Common myeloid progenitor, CD34-positive (primary cell): ENCODE measurements at regions not wholly inside any gene's neighbourhood (a gene's known extent, or its start where the extent isn't known, plus 50 kb on each side); places are given as distances from the start of the nearest gene placed in this dataset.

Source experiments
- CTCF ChIA-PET: fragments of 350-600 bp; sonication (Branson Sonifier 250); formaldehyde crosslinking; loops from one replicate; lab custom pipeline; 2021; ENCODE audit warnings: antibody characterized with exemption; lab: Charles Lee
- POLR2A ChIA-PET: fragments of 350-600 bp; sonication (Branson Sonifier 250); formaldehyde crosslinking; loops from one replicate; lab custom pipeline; 2021; ENCODE audit warnings: antibody characterized with exemption; lab: Charles Lee
- DNase-seq, 3 donors: peaks; one replicate each; pipeline versions ENCODE4 v3.0.0 to v3.0.0-alpha.2; 2013
- H3K27ac ChIP-seq, 2 experiments: 1 replicate in 1 of 2; 2 replicates in 1 of 2; pipeline ENCODE4 v1.7.0; 2013; ENCODE audit warnings: inconsistent platforms in 2 of 2, low read length in 2 of 2, mild to moderate bottlenecking in 2 of 2, low read depth in 1 of 2, moderate library complexity in 1 of 2; ENCODE audit not compliant: severe bottlenecking in 2 of 2, insufficient read depth in 1 of 2, poor library complexity in 1 of 2
- H3K27me3 ChIP-seq, 5 experiments: replicated peaks in 2 of 5; 1 replicate in 3 of 5; 2 replicates in 2 of 5; pipeline versions ENCODE4 v1.6.1 to v1.7.0; 2013; ENCODE audit warnings: low read length in 4 of 5, mild to moderate bottlenecking in 2 of 5, moderate library complexity in 2 of 5, inconsistent platforms in 1 of 5; ENCODE audit not compliant: insufficient read depth in 5 of 5, control insufficient read depth in 4 of 5
- H3K36me3 ChIP-seq, 4 experiments: 1 replicate in 2 of 4; 2 replicates in 2 of 4; pipeline versions ENCODE4 v1.6.1 to v1.7.0; 2013; ENCODE audit warnings: low read length in 3 of 4, control low read depth in 1 of 4, mild to moderate bottlenecking in 1 of 4; ENCODE audit not compliant: control insufficient read depth in 4 of 4, insufficient read depth in 4 of 4
- H3K4me1 ChIP-seq, 4 experiments: 1 replicate in 3 of 4; 2 replicates in 1 of 4; pipeline versions ENCODE4 v1.6.1 to v1.7.1; 2013; ENCODE audit warnings: low read length in 3 of 4, mild to moderate bottlenecking in 3 of 4, control low read depth in 1 of 4, inconsistent platforms in 1 of 4, moderate library complexity in 1 of 4; ENCODE audit not compliant: control insufficient read depth in 4 of 4, insufficient read depth in 4 of 4; ENCODE audit errors: control extremely low read depth in 1 of 4
- H3K4me3 ChIP-seq, 7 experiments: 1 replicate in 4 of 7; 2 replicates in 3 of 7; pipeline versions ENCODE4 v1.5.1 to v1.7.0; 2013; ENCODE audit warnings: mild to moderate bottlenecking in 7 of 7, low read length in 6 of 7, moderate library complexity in 6 of 7, inconsistent platforms in 2 of 7, low read depth in 2 of 7, control low read depth in 1 of 7; ENCODE audit not compliant: insufficient read depth in 4 of 7, control insufficient read depth in 1 of 7; ENCODE audit errors: extremely low read depth in 1 of 7
- H3K9me3 ChIP-seq, 5 experiments: 1 replicate in 4 of 5; 2 replicates in 1 of 5; pipeline versions ENCODE4 v1.6.1 to v1.7.1; 2013; ENCODE audit warnings: low read length in 4 of 5, mild to moderate bottlenecking in 2 of 5, inconsistent platforms in 1 of 5, low read depth in 1 of 5, moderate library complexity in 1 of 5; ENCODE audit not compliant: control insufficient read depth in 4 of 5, insufficient read depth in 2 of 5; ENCODE audit errors: control extremely low read depth in 1 of 5
- WGBS: methylation state at CpG from one replicate; pipeline ENCODE4 v1.1.5; 2013; ENCODE audit not compliant: insufficient coverage; 5-methylcytosine and 5-hydroxymethylcytosine counted together

DNA sequence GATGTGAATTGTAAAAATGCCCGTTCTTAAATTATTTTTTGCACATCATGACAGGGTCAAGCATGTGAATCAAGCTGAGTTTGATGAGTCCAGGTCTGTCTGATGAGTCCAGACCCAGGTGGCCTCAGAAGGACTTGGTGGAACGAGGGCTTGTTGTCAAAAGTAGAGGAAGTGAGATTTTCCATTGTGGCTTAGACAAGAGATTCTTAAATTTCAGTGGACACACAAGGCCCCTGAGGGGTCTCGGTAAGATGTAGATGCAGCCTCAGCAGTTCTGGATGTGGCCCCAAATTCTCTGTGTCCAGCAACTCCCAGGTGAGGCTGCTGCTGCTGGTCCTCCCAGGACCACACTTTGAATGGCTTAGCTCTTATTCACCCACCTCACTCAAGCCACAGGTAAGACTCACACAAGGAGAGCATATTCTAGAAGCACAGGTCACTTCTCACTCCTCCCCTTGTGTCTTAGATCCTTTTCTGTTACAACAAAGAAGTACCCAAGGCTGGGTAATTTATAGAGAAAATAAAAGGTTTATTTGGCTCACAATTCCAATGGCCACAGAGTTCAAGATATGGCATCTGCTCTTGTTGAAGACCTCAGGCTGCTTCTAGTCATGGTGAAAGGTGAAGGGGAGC lies 98.8 kb downstream of the GGTLC2 start:
- Histone ChIP-seq H3K9me3 (no peaks in the 10 kb centered on the region), H3K27ac (no peak overlapping the region), H3K4me3 (no peak overlapping the region), H3K4me1 (no peaks in the 10 kb centered on the region), H3K36me3 (no peaks in the 10 kb centered on the region), H3K27me3 (peaks cover 0 to 19% (median 3%) of the 10 kb centered on the region in 5 experiments)
- WGBS: 70% methylated on average over 3 of the region's 3 CpGs
- CTCF ChIA-PET: interaction anchor here (0.7 to 6.4 kb wide), 7 partner anchors 10 to 141 kb away, joined by 3 to 38 read pairs (median 5); no protein-coding TSS in a partner anchor
- DNase-seq: no peak
- POLR2A ChIA-PET: interaction anchor here (0.6 kb wide), 1 partner anchor 35 kb away, joined by 3 read pairs; no protein-coding TSS in a partner anchor

DNA sequence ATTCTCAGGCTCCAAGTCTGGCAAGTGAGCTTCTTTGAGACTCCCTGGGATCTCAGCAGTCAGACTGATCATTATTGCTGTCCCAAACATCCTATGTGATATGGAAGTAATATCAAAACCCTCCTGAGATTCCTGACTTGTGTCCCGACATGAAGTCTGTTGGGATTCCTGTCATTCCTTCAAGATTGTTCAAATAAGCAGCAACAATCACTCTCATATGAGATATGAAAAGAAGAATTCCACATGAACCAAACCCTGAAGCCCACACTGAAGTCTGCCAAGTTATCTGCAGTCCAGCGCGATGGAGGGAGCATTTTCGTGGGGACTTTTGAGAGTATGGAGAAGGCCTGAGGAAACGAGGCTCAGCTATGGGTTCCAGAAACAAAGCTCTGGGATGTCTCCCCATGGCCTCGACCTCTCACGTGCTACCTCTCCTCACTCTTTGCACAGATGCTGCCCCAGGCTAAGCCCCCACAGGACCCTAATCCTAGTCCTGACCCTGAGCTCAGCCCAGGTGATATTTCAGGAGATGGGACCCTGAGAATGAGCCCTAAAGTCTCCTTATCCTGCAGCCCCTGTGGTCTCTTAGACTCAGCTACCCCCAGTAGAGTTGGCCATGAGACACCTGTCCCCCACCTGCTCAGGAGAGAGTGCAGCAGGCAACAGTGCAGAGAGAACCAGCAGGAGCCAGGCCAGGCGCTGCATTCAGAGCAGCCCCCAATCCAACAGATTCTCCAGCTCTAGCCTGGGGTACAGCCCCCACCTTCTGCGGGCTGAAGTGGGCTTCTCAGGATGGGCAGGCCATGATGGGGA lies 100.2 kb downstream of the GGTLC2 start:
- H3K4me3 ChIP-seq: no peak overlapping the region
- no peak overlapping the region for H3K27ac ChIP-seq
- DNase-seq: no peak
- WGBS: 98% methylated on average over 6 of the region's 9 CpGs
- peaks cover 0 to 19% (median 3%) of the 10 kb centered on the region in 5 experiments for H3K27me3 ChIP-seq
- no peaks in the 10 kb centered on the region for H3K9me3 ChIP-seq
- POLR2A ChIA-PET: no interaction called here
- CTCF ChIA-PET: interaction anchor here (0.6 to 6.4 kb wide), 20 partner anchors 8 to 1773 kb away, joined by 3 to 38 read pairs (median 4); no protein-coding TSS in a partner anchor
- H3K4me1 ChIP-seq: no peaks in the 10 kb centered on the region
- no peaks in the 10 kb centered on the region for H3K36me3 ChIP-seq

DNA sequence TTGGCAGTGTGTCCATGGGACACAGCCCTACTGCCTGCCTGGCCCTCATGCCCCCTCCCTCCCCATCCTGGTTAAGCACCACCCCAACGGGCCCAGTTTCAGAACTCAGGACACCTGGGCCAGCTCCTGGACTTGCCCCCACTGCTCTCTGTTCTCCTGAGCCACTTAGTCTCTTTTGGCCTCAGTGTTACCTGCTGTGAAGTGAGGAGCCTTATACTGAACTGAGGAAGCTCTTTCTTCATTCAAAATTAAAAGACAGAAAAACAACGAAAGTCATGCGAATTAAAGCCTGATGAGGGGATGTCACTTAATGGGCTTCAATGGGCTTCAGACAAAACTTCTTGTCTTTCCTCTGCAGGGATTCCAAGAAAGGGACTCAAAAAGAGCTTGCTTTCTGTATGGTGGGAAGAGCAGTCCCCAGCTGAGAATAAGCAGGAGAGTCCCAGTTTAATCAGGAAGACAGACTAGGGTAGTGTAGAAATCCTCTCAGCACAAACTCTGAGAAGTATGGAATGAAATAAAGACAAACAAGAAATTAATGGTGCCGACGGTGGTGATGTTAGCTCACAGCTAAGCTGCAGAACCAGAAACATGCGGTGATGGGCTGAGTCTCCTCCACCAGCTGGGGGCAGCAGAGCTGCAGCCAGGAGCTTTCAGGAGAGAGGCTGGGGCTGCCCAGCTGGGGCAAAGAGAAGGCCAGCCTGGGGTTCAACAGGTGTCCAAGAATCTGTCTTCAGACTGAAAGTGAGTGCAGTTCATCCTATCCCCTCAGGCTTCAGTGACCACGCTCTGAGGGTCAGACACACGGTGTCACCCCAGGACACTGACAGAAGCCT lies 101.0 kb downstream of the GGTLC2 start:
- Histone ChIP-seq H3K27ac (no peak overlapping the region), H3K27me3 (peaks cover 0 to 14% (median 3%) of the 10 kb centered on the region in 5 experiments), H3K9me3 (no peaks in the 10 kb centered on the region), H3K4me3 (no peak overlapping the region), H3K36me3 (no peaks in the 10 kb centered on the region), H3K4me1 (no peaks in the 10 kb centered on the region)
- WGBS: 64% methylated on average over 7 of the region's 8 CpGs
- peak in 2 of 3 donors; percentile 48 to 53 for DNase-seq
- ChIA-PET POLR2A (no interaction called here), CTCF (interaction anchor here (0.6 to 6.4 kb wide), 29 partner anchors 9 to 1774 kb away, joined by 3 to 38 read pairs (median 4); no protein-coding TSS in a partner anchor)

DNA sequence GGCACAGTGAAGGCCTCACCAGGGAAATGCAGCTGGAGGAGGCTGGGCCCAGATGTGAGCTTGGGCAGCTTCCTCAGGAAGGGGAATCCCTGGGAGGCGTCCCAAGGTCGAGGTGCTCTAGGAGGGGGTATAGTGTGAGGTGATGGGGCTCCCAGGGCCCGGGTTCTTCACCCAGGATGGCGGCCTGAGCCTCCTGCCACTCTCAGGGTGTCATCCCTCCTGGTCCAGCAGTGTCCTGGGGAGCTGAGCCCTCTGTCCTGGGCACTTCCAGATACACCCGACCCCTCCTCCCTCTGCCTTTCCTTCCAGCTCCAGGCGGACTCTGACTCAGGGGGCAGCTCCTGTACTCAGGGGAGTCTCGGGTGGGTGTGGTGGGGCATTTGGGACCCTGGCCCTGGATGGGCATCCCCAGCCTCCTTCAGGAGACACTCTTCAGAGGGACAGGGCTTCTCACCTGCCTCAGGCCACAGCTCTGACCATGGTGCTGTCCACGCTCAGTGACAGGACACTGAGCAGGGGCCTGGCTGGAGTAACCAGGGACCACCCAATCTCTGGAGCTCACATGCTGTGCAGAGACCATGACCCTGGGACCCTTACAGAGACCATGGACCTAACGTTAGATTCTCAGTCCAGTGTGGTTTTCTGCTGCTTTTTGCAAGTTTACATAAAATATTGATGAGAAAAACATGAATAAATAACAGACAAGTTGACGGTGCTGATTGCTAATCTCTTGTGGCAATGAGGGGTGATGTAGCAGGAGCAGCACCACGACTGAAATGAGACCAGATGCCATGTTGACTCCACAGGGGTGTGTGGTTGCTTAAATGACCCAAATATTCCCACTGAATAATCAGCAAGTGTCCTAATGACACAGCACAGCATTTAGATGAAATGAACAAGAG lies 101.9 kb downstream of the GGTLC2 start:
- CTCF ChIA-PET: interaction anchor here (0.8 to 6.4 kb wide), 27 partner anchors 9 to 214 kb away, joined by 3 to 38 read pairs (median 5); no protein-coding TSS in a partner anchor
- 76% methylated on average over 7 of the region's 11 CpGs for WGBS
- Histone ChIP-seq H3K4me1 (no peaks in the 10 kb centered on the region), H3K4me3 (no peak overlapping the region), H3K27me3 (peaks cover 0 to 12% (median 3%) of the 10 kb centered on the region in 5 experiments), H3K9me3 (no peaks in the 10 kb centered on the region), H3K27ac (no peak overlapping the region), H3K36me3 (no peaks in the 10 kb centered on the region)
- POLR2A ChIA-PET: no interaction called here
- no peak for DNase-seq

DNA sequence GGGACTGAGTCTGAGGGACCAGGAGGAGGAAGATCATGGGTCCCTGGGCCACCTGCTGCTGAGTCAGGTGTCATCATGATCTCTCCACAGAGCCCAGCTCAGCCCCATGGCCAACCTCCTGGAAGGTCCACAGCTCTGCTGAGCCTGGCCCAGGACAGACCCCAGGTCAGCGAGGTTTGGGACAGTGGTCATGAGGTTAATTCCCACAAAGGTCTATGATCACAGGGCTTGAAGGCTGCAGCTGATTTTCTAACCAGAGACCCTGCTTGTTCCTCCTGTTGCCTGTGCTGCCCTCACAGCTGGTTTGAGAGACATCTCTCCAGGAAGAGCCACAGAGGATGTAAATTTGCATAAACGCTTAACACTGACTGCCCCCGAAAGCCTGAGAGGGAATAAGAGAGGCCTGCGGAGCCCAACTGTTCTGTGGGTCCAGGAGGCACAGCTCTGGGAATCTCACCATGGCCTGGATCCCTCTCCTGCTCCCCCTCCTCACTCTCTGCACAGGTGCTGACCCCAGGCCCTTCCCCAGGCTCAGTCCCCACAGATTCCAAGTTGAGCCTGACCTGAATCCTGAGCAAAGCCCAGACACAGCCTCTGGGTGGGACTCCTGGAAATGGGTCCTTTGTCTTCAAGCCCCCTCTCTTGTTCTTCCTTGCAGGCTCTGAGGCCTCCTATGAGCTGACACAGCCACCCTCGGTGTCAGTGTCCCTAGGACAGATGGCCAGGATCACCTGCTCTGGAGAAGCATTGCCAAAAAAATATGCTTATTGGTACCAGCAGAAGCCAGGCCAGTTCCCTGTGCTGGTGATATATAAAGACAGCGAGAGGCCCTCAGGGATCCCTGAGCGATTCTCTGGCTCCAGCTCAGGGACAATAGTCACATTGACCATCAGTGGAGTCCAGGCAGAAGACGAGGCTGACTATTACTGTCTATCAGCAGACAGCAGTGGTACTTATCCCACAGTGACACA lies 102.8 kb downstream of the GGTLC2 start:
- no peak overlapping the region for H3K4me3 ChIP-seq
- no peaks in the 10 kb centered on the region for H3K36me3 ChIP-seq
- DNase-seq: no peak
- H3K4me1 ChIP-seq: peaks cover 0 to 2% (median 0%) of the 10 kb centered on the region in 4 experiments
- peaks cover 0 to 9% (median 3%) of the 10 kb centered on the region in 5 experiments for H3K27me3 ChIP-seq
- no peaks in the 10 kb centered on the region for H3K9me3 ChIP-seq
- POLR2A ChIA-PET: no interaction called here
- CTCF ChIA-PET: interaction anchor here (1.4 to 6.4 kb wide), 8 partner anchors 8 to 207 kb away, joined by 4 to 38 read pairs (median 7); no protein-coding TSS in a partner anchor
- 91% methylated on average over 8 of the region's 8 CpGs for WGBS
- H3K27ac ChIP-seq: no peak overlapping the region
